ENCODE measurements at regions not wholly inside any gene's neighbourhood (a gene's known extent, or its start where the extent isn't known, plus 50 kb on each side); places are given as distances from the start of the nearest gene placed in this dataset.

DNA sequence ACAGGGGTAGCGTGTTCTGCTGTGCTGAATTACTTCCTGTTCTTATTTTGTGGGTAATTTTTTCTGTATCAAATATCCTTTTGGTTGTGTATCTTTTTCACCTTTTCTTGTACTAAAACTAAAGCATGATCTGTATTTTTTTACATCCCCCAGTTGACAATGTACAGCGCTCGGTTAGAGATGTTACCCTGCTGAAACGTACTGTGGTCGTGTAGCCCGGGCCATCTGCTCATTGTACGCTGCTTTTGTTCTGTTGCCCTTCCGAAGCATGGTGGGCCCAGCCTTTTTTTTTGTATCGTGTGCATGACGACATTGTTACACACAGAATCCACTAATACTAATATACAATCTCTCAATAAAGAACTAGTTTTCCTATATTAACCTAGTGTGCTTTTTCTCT, 233.1 kb downstream of the HAUS1 start (continued):
- TF ChIP-seq, protein P1, sequence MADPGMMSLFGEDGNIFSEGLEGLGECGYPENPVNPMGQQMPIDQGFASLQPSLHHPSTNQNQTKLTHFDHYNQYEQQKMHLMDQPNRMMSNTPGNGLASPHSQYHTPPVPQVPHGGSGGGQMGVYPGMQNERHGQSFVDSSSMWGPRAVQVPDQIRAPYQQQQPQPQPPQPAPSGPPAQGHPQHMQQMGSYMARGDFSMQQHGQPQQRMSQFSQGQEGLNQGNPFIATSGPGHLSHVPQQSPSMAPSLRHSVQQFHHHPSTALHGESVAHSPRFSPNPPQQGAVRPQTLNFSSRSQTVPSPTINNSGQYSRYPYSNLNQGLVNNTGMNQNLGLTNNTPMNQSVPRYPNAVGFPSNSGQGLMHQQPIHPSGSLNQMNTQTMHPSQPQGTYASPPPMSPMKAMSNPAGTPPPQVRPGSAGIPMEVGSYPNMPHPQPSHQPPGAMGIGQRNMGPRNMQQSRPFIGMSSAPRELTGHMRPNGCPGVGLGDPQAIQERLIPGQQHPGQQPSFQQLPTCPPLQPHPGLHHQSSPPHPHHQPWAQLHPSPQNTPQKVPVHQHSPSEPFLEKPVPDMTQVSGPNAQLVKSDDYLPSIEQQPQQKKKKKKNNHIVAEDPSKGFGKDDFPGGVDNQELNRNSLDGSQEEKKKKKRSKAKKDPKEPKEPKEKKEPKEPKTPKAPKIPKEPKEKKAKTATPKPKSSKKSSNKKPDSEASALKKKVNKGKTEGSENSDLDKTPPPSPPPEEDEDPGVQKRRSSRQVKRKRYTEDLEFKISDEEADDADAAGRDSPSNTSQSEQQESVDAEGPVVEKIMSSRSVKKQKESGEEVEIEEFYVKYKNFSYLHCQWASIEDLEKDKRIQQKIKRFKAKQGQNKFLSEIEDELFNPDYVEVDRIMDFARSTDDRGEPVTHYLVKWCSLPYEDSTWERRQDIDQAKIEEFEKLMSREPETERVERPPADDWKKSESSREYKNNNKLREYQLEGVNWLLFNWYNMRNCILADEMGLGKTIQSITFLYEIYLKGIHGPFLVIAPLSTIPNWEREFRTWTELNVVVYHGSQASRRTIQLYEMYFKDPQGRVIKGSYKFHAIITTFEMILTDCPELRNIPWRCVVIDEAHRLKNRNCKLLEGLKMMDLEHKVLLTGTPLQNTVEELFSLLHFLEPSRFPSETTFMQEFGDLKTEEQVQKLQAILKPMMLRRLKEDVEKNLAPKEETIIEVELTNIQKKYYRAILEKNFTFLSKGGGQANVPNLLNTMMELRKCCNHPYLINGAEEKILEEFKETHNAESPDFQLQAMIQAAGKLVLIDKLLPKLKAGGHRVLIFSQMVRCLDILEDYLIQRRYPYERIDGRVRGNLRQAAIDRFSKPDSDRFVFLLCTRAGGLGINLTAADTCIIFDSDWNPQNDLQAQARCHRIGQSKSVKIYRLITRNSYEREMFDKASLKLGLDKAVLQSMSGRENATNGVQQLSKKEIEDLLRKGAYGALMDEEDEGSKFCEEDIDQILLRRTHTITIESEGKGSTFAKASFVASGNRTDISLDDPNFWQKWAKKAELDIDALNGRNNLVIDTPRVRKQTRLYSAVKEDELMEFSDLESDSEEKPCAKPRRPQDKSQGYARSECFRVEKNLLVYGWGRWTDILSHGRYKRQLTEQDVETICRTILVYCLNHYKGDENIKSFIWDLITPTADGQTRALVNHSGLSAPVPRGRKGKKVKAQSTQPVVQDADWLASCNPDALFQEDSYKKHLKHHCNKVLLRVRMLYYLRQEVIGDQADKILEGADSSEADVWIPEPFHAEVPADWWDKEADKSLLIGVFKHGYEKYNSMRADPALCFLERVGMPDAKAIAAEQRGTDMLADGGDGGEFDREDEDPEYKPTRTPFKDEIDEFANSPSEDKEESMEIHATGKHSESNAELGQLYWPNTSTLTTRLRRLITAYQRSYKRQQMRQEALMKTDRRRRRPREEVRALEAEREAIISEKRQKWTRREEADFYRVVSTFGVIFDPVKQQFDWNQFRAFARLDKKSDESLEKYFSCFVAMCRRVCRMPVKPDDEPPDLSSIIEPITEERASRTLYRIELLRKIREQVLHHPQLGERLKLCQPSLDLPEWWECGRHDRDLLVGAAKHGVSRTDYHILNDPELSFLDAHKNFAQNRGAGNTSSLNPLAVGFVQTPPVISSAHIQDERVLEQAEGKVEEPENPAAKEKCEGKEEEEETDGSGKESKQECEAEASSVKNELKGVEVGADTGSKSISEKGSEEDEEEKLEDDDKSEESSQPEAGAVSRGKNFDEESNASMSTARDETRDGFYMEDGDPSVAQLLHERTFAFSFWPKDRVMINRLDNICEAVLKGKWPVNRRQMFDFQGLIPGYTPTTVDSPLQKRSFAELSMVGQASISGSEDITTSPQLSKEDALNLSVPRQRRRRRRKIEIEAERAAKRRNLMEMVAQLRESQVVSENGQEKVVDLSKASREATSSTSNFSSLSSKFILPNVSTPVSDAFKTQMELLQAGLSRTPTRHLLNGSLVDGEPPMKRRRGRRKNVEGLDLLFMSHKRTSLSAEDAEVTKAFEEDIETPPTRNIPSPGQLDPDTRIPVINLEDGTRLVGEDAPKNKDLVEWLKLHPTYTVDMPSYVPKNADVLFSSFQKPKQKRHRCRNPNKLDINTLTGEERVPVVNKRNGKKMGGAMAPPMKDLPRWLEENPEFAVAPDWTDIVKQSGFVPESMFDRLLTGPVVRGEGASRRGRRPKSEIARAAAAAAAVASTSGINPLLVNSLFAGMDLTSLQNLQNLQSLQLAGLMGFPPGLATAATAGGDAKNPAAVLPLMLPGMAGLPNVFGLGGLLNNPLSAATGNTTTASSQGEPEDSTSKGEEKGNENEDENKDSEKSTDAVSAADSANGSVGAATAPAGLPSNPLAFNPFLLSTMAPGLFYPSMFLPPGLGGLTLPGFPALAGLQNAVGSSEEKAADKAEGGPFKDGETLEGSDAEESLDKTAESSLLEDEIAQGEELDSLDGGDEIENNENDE (IDR thresholded peaks at IDR 0.05; ENCODE audit: insufficient replicate concordance, low read length) = no peak
- TF ChIP-seq POLR2AphosphoS5 (IDR thresholded peaks at IDR 0.05; ENCODE audit: low read depth, low read length) (no peak), ZNF274 (IDR thresholded peaks at IDR 0.05; ENCODE audit: borderline replicate concordance, extremely low read depth, low read length) (no peak), PHF8 (conservative IDR thresholded peaks at IDR 0.05; ENCODE audit: low read depth, low read length) (no peak), FOSL1 (IDR thresholded peaks at IDR 0.05; ENCODE audit: insufficient read depth, low read depth, low read length) (no peak), POLR2A (IDR thresholded peaks at IDR 0.05; ENCODE audit: control extremely low read depth in 1 of 2, low read depth in 2 of 2, low read length in 2 of 2) (no peak), POU5F1 (IDR thresholded peaks at IDR 0.05; ENCODE audit: low read depth, low read length) (no peak), SP1 (IDR thresholded peaks at IDR 0.05; ENCODE audit: low read depth, low read length) (no peak), EP300 (IDR thresholded peaks at IDR 0.05; ENCODE audit: borderline replicate concordance in 1 of 2, low read depth in 2 of 2, low read length in 2 of 2) (no peak), RFX5 (IDR thresholded peaks at IDR 0.05; ENCODE audit: borderline replicate concordance, low read depth, low read length) (no peak), CTBP2 (IDR thresholded peaks at IDR 0.05; ENCODE audit: borderline replicate concordance, insufficient read depth, insufficient read length, low read length) (no peak)

Measured in H1 (cell line).